Natural killer cell treated with Interleukin-12 subunit alpha and Interleukin-12 subunit beta and Interleukin-15 and Interleukin-18, amount 100 ng/mL, for 72 hours (primary cell): ENCODE measurements at regions not wholly inside any gene's neighbourhood (a gene's known extent, or its start where the extent isn't known, plus 50 kb on each side); places are given as distances from the start of the nearest gene placed in this dataset.
"Not testable (repeated sequence)": the region's sequence is repeated elsewhere in the genome, so short reads cannot be mapped to it uniquely, and the experiment has no call there.

Experiments used
- ATAC-seq, 2 donors: fragments of 150-1000 bp; cut with Tn5 transposase in 1 of 2; sonication (Bioruptor Pico), chemical (Tn5 transposase) in 1 of 2; 2 replicates each; pipeline ENCODE4 v1.10.0; 2021
- DNase-seq: peaks from one replicate; pipeline ENCODE4 v3.0.0; 2022; ENCODE audit warnings: low spot score
- H3K27ac Mint-ChIP-seq, 2 donors: 1 replicate in 1 of 2; 2 replicates in 1 of 2; pipeline ENCODE4 v1.8.0; 2022; ENCODE audit warnings: mixed read lengths in 2 of 2, mild to moderate bottlenecking in 1 of 2, moderate library complexity in 1 of 2
- H3K27me3 Mint-ChIP-seq, 2 donors: 1 replicate in 1 of 2; 2 replicates in 1 of 2; pipeline ENCODE4 v1.8.0; 2022; ENCODE audit warnings: mixed read lengths in 2 of 2
- H3K36me3 Mint-ChIP-seq: one replicate; pipeline ENCODE4 v1.8.0; 2022; ENCODE audit warnings: mixed read lengths
- H3K4me1 Mint-ChIP-seq, 2 donors: 1 replicate in 1 of 2; 2 replicates in 1 of 2; pipeline ENCODE4 v1.8.0; 2022; ENCODE audit warnings: low read depth in 2 of 2, mixed read lengths in 2 of 2, mild to moderate bottlenecking in 1 of 2
- H3K4me3 Mint-ChIP-seq: one replicate; pipeline ENCODE4 v1.8.0; 2022; ENCODE audit warnings: mixed read lengths
- H3K9me3 Mint-ChIP-seq: 2 replicates; pipeline ENCODE4 v1.8.0; 2022; ENCODE audit warnings: mixed read lengths

- H3K4me1 Mint-ChIP-seq = peaks cover 0 to 3% of the 10 kb centered on the region in 2 donors
- no peak for ATAC-seq
- no peaks in the 10 kb centered on the region for H3K27me3 Mint-ChIP-seq
- peaks cover 28% of the 10 kb centered on the region for H3K9me3 Mint-ChIP-seq
- no peak overlapping the region for H3K4me3 Mint-ChIP-seq
- DNase-seq = no peak
- H3K36me3 Mint-ChIP-seq = no peaks in the 10 kb centered on the region
- H3K27ac Mint-ChIP-seq = no peak overlapping the region
These were observed 1291.8 kb downstream of the CDH11 start for GRCh38 chr16:63830061-63830460.

GRCh38 chr16:63822818-63823217 is 1299.0 kb downstream of the CDH11 start:
- Mint-ChIP-seq H3K27me3 (no peaks in the 10 kb centered on the region), H3K9me3 (peaks cover 26% of the 10 kb centered on the region), H3K27ac (no peak overlapping the region), H3K36me3 (peaks cover 5% of the 10 kb centered on the region), H3K4me3 (no peak overlapping the region), H3K4me1 (no peaks in the 10 kb centered on the region)
- no peak for ATAC-seq
- DNase-seq = no peak

- H3K27me3 Mint-ChIP-seq = no peaks in the 10 kb centered on the region
- H3K4me1 Mint-ChIP-seq = no peaks in the 10 kb centered on the region
- H3K4me3 Mint-ChIP-seq = no peak overlapping the region
These were observed 1305.6 kb downstream of the CDH11 start for GRCh38 chr16:63816276-63816675.

GRCh38 chr16:63813862-63814261 is 1308.0 kb downstream of the CDH11 start:
- no peak overlapping the region for H3K4me3 Mint-ChIP-seq
- DNase-seq (no peak), ATAC-seq (no peak)
- no peak overlapping the region for H3K27ac Mint-ChIP-seq
- H3K36me3 Mint-ChIP-seq = no peaks in the 10 kb centered on the region
- H3K9me3 Mint-ChIP-seq = peaks cover 20% of the 10 kb centered on the region
- no peaks in the 10 kb centered on the region for H3K4me1 Mint-ChIP-seq
- no peaks in the 10 kb centered on the region for H3K27me3 Mint-ChIP-seq

More at GRCh38 chr16:63816276-63816675, 1305.6 kb downstream of the CDH11 start:
- ATAC-seq (no peak), DNase-seq (no peak)
- Mint-ChIP-seq H3K27ac (no peak overlapping the region), H3K36me3 (no peaks in the 10 kb centered on the region), H3K9me3 (peaks cover 23% of the 10 kb centered on the region)

GRCh38 chr16:63808730-63809129 is 1313.1 kb downstream of the CDH11 start:
- no peak for DNase-seq
- ATAC-seq = no peak
- no peaks in the 10 kb centered on the region for H3K27me3 Mint-ChIP-seq
- no peak overlapping the region for H3K4me3 Mint-ChIP-seq
- no peaks in the 10 kb centered on the region for H3K4me1 Mint-ChIP-seq
- H3K36me3 Mint-ChIP-seq = no peaks in the 10 kb centered on the region
- no peak overlapping the region for H3K27ac Mint-ChIP-seq
- peaks cover 8% of the 10 kb centered on the region for H3K9me3 Mint-ChIP-seq

GRCh38 chr16:63806794-63807506 is 1314.9 kb downstream of the CDH11 start:
- no peak for ATAC-seq
- H3K4me3 Mint-ChIP-seq = no peak overlapping the region
- H3K36me3 Mint-ChIP-seq = no peaks in the 10 kb centered on the region
- no peaks in the 10 kb centered on the region for H3K27me3 Mint-ChIP-seq
- H3K27ac Mint-ChIP-seq = no peak overlapping the region
- H3K9me3 Mint-ChIP-seq = peaks cover 3% of the 10 kb centered on the region
- no peak for DNase-seq
- no peaks in the 10 kb centered on the region for H3K4me1 Mint-ChIP-seq

GRCh38 chr16:63804126-63804525 is 1317.7 kb downstream of the CDH11 start:
- ATAC-seq (no peak), DNase-seq (no peak)
- Mint-ChIP-seq H3K4me3 (no peak overlapping the region), H3K27ac (no peak overlapping the region), H3K36me3 (no peaks in the 10 kb centered on the region), H3K27me3 (no peaks in the 10 kb centered on the region), H3K4me1 (no peaks in the 10 kb centered on the region), H3K9me3 (peaks cover 12% of the 10 kb centered on the region)

GRCh38 chr16:63789603-63790002 is 1332.3 kb downstream of the CDH11 start:
- no peak for ATAC-seq

GRCh38 chr16:63787014-63787413 is 1334.8 kb downstream of the CDH11 start:
- peaks cover 15% of the 10 kb centered on the region for H3K36me3 Mint-ChIP-seq
- no peaks in the 10 kb centered on the region for H3K4me1 Mint-ChIP-seq
- ATAC-seq (no peak), DNase-seq (no peak)
- H3K4me3 Mint-ChIP-seq = no peak overlapping the region
- H3K9me3 Mint-ChIP-seq = peaks cover 13% of the 10 kb centered on the region
- H3K27me3 Mint-ChIP-seq = no peaks in the 10 kb centered on the region
- H3K27ac Mint-ChIP-seq = no peak overlapping the region

More at GRCh38 chr16:63789603-63790002, 1332.3 kb downstream of the CDH11 start:
- no peak overlapping the region for H3K4me3 Mint-ChIP-seq
- no peaks in the 10 kb centered on the region for H3K4me1 Mint-ChIP-seq
- no peaks in the 10 kb centered on the region for H3K27me3 Mint-ChIP-seq
- peaks cover 15% of the 10 kb centered on the region for H3K9me3 Mint-ChIP-seq
- peaks cover 11% of the 10 kb centered on the region for H3K36me3 Mint-ChIP-seq
- H3K27ac Mint-ChIP-seq = no peak overlapping the region
- no peak for DNase-seq

GRCh38 chr16:63785170-63785569 is 1336.7 kb downstream of the CDH11 start:
- no peak overlapping the region for H3K4me3 Mint-ChIP-seq
- peaks cover 17% of the 10 kb centered on the region for H3K9me3 Mint-ChIP-seq
- no peak for ATAC-seq
- DNase-seq = no peak
- peaks cover 15% of the 10 kb centered on the region for H3K36me3 Mint-ChIP-seq
- H3K27ac Mint-ChIP-seq = no peak overlapping the region
- H3K4me1 Mint-ChIP-seq = no peaks in the 10 kb centered on the region
- H3K27me3 Mint-ChIP-seq = no peaks in the 10 kb centered on the region

- H3K4me3 Mint-ChIP-seq = no peak overlapping the region
- H3K4me1 Mint-ChIP-seq = no peaks in the 10 kb centered on the region
- H3K9me3 Mint-ChIP-seq = peaks cover 24% of the 10 kb centered on the region
- no peak overlapping the region for H3K27ac Mint-ChIP-seq
- H3K36me3 Mint-ChIP-seq = peaks cover 8% of the 10 kb centered on the region
- ATAC-seq = no peak
- no peaks in the 10 kb centered on the region for H3K27me3 Mint-ChIP-seq
- DNase-seq = no peak
These were observed 1345.4 kb downstream of the CDH11 start for GRCh38 chr16:63776437-63776836.

GRCh38 chr16:63776034-63776433 is 1345.8 kb downstream of the CDH11 start:
- DNase-seq (no peak), ATAC-seq (no peak)
- Mint-ChIP-seq H3K27ac (no peak overlapping the region), H3K27me3 (no peaks in the 10 kb centered on the region), H3K9me3 (peaks cover 24% of the 10 kb centered on the region), H3K4me3 (no peak overlapping the region), H3K36me3 (peaks cover 8% of the 10 kb centered on the region), H3K4me1 (no peaks in the 10 kb centered on the region)

- Mint-ChIP-seq H3K9me3 (peaks cover 25% of the 10 kb centered on the region), H3K4me3 (no peak overlapping the region), H3K27ac (no peak overlapping the region), H3K36me3 (peaks cover 8% of the 10 kb centered on the region), H3K4me1 (no peaks in the 10 kb centered on the region), H3K27me3 (no peaks in the 10 kb centered on the region)
- ATAC-seq (no peak), DNase-seq (no peak)
These were observed 1347.6 kb downstream of the CDH11 start for GRCh38 chr16:63774302-63774701.

- Mint-ChIP-seq H3K9me3 (peaks cover 20% of the 10 kb centered on the region), H3K4me1 (no peaks in the 10 kb centered on the region), H3K27ac (no peak overlapping the region), H3K4me3 (no peak overlapping the region), H3K27me3 (no peaks in the 10 kb centered on the region), H3K36me3 (no peaks in the 10 kb centered on the region)
- no peak for DNase-seq
- ATAC-seq = no peak
These were observed 1352.7 kb downstream of the CDH11 start for GRCh38 chr16:63769211-63769610.

GRCh38 chr16:63760246-63760645 is 1361.6 kb downstream of the CDH11 start:
- not testable (repeated sequence) for ATAC-seq, H3K4me3 Mint-ChIP-seq, H3K27ac Mint-ChIP-seq, H3K4me1 Mint-ChIP-seq, H3K27me3 Mint-ChIP-seq, DNase-seq
- Mint-ChIP-seq H3K36me3 (peaks cover 12% of the 10 kb centered on the region), H3K9me3 (peaks cover 13% of the 10 kb centered on the region)
